GM18498 (cell line): ENCODE measurements at regions not wholly inside any gene's neighbourhood (a gene's known extent, or its start where the extent isn't known, plus 50 kb on each side); places are given as distances from the start of the nearest gene placed in this dataset.
A peak's percentile ranks its signal among the peaks of the same experiment; 100 is the strongest.
"Not testable (repeated sequence)": the region's sequence is repeated elsewhere in the genome, so short reads cannot be mapped to it uniquely, and the experiment has no call there.

Experiments
- ATAC-seq: cut with Tn5 transposase; IDR thresholded peaks from one replicate; pipeline ENCODE4 v1.9.1; 2021; ENCODE audit warnings: mild to moderate bottlenecking, moderate library complexity; ENCODE audit not compliant: unreplicated experiment

- ATAC-seq: no peak
Observed at GRCh38 chr1:200496937-200497336, 87.1 kb upstream of the ZNF281 start.

- ATAC-seq: no peak
Observed at GRCh38 chr1:200495901-200496300, 86.1 kb upstream of the ZNF281 start.

- no peak for ATAC-seq
Observed at GRCh38 chr1:200493344-200493743, 83.5 kb upstream of the ZNF281 start.

- ATAC-seq: no peak
Observed at GRCh38 chr1:200491103-200491502, 81.3 kb upstream of the ZNF281 start.

GRCh38 chr1:200490183-200490582 lies 80.3 kb upstream of the ZNF281 start:
- no peak for ATAC-seq

- ATAC-seq: peak; percentile 65
Observed at GRCh38 chr1:200488375-200489165, 78.7 kb upstream of the ZNF281 start.

GRCh38 chr1:200487650-200488049 lies 77.8 kb upstream of the ZNF281 start:
- ATAC-seq: no peak

- ATAC-seq: no peak
Observed at GRCh38 chr1:200486634-200487033, 76.8 kb upstream of the ZNF281 start.

GRCh38 chr1:200484438-200484946 lies 74.7 kb upstream of the ZNF281 start:
- not testable (repeated sequence) for ATAC-seq

GRCh38 chr1:200483491-200484143 lies 73.8 kb upstream of the ZNF281 start:
- peak; percentile 97 for ATAC-seq

GRCh38 chr1:200480964-200481363 lies 71.1 kb upstream of the ZNF281 start:
- ATAC-seq: no peak

- ATAC-seq: no peak
Observed at GRCh38 chr1:200479816-200480215, 70.0 kb upstream of the ZNF281 start.

GRCh38 chr1:200478945-200479558 lies 69.2 kb upstream of the ZNF281 start:
- ATAC-seq: no peak

- no peak for ATAC-seq
Observed at GRCh38 chr1:200478239-200478623, 68.4 kb upstream of the ZNF281 start.

GRCh38 chr1:200474633-200475032 lies 64.8 kb upstream of the ZNF281 start:
- ATAC-seq: no peak

GRCh38 chr1:200473698-200474371 lies 64.0 kb upstream of the ZNF281 start:
- ATAC-seq: peak; percentile 80

- no peak for ATAC-seq
Observed at GRCh38 chr1:200471739-200472138, 61.9 kb upstream of the ZNF281 start.

- no peak for ATAC-seq
Observed at GRCh38 chr1:200468264-200469001, 58.6 kb upstream of the ZNF281 start.

- no peak for ATAC-seq
Observed at GRCh38 chr1:200464784-200465400, 55.1 kb upstream of the ZNF281 start.
